ENCODE measurements at regions not wholly inside any gene's neighbourhood (a gene's known extent, or its start where the extent isn't known, plus 50 kb on each side); places are given as distances from the start of the nearest gene placed in this dataset.
"Not testable (repeated sequence)": the region's sequence is repeated elsewhere in the genome, so short reads cannot be mapped to it uniquely, and the experiment has no call there.

DNA sequence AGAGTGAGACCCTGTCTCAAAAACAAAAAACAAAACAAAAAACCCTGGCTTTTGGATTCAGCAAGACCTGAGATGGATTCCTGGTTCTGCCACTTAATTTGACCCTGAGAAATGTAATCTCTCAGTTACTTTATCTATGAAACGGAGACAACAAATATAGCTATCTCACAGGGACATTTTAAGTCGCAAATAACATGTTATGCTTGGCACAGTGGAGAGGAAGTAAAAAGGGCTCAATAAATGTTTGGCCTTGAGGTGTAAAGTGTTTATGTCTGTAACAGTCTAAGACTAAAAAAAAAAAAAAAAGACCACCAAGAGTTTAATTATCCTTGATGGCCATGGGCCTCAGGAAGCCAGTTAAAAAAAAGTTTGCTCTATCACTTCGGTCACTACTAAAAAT lies 116.0 kb upstream of the VOPP1 start:
- H3K27me3 ChIP-seq; intact Hi-C loops (cut with DNase I); H3K36me3 ChIP-seq; H3K9me3 ChIP-seq; H3K4me1 ChIP-seq; H3K4me3 ChIP-seq; FAIRE-seq: not testable (repeated sequence)
- 12% methylated on average over 3 of the region's 3 CpGs for WGBS, 2 donors
- ATAC-seq (peak; percentile 80 to 89 (median 86)), DNase-seq (peak in 2 of 6 donors; percentile 31 to 32)
- peak overlapping the region; percentile 76 to 90 (median 88) for H3K27ac ChIP-seq

- H3K4me3 ChIP-seq; DNase-seq; FAIRE-seq; H3K4me1 ChIP-seq; H3K36me3 ChIP-seq; intact Hi-C loops (cut with DNase I); H3K9me3 ChIP-seq; H3K27me3 ChIP-seq; ATAC-seq: not testable (repeated sequence)
- WGBS, 2 donors: 90 to 97% methylated on average over 2 of the region's 5 CpGs
- peak overlapping the region in 2 of 4 donors; percentile 90 for H3K27ac ChIP-seq
Measured at GRCh38 chr7:55687252-55687651, 115.0 kb upstream of the VOPP1 start.

DNA sequence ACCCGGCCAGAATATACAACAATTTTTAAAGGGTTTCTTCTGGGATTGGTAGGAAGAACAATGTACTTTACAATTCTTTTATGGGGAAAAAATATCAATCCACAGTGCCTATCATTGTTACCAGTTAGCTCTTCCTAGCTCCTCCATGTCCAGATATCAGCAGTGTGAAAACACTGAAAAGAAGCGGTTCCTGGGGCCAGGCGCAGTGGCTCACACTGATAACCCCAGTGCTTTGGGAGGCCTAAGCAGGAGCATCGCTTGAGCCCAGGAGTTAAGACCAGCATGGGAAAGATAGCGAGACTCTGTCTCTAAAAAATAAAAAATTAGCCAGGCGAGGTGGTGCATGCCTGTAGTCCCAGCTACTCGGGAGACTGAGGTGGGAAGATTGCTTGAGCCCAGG lies 114.5 kb upstream of the VOPP1 start:
- ATAC-seq; FAIRE-seq; H3K36me3 ChIP-seq; H3K27me3 ChIP-seq; intact Hi-C loops (cut with DNase I); H3K4me3 ChIP-seq; DNase-seq; H3K9me3 ChIP-seq; H3K4me1 ChIP-seq: not testable (repeated sequence)
- WGBS, 2 donors: 97 to 98% methylated on average over 7 of the region's 7 CpGs
- peak overlapping the region in 1 of 4 donors; percentile 33 for H3K27ac ChIP-seq

DNA sequence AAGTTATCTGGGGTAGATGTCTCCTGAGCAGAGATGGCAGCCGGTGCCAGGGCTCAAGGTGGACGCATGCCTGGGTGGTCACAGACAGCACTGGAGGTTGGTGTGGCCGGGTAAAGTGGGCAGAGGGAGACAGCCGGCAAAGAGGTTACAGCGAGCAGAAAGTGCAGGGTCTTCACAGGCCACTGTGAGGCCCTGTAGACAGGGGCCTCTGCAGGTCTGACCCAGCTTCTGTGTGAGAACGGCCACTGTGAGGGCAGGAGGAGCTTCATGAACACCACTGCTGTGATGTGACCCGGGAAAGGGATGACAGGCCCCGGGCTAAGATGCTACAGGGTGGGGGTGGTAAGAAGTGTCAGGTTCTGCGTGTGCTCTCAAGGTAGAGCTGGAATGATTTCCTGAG lies 111.2 kb upstream of the VOPP1 start:
- DNase-seq; ATAC-seq; FAIRE-seq; H3K27me3 ChIP-seq; H3K4me3 ChIP-seq; H3K4me1 ChIP-seq; intact Hi-C loops (cut with DNase I); H3K9me3 ChIP-seq; H3K36me3 ChIP-seq; H3K27ac ChIP-seq: not testable (repeated sequence)
- WGBS, 2 donors: 90 to 91% methylated on average over 9 of the region's 9 CpGs

DNA sequence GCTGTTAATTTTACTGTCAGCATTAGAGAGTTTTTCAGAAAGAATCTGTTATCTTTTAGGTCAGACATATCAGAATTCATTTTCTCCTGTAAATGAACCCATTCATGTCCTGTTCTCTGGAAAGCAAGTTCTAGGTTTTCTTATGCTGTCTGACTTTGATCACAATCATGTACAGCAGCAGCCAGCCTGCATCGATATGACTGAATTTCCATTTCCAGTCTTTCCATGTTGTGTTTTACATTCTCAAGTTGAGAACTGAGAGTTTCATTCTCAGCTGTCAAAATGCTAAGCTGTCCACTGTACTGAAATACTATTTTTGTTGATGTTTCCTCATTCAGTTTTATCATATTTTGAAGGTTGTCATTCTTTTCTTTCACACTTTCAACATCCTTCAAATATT lies 103.3 kb upstream of the VOPP1 start:
- ATAC-seq; intact Hi-C loops (cut with DNase I); DNase-seq; FAIRE-seq; H3K36me3 ChIP-seq; H3K4me1 ChIP-seq; H3K4me3 ChIP-seq; H3K9me3 ChIP-seq; H3K27me3 ChIP-seq; H3K27ac ChIP-seq: not testable (repeated sequence)
- WGBS, 2 donors: 81 to 100% methylated on average over 1 of the region's 1 CpG

- H3K27me3 ChIP-seq; H3K4me3 ChIP-seq; H3K9me3 ChIP-seq; H3K36me3 ChIP-seq; H3K4me1 ChIP-seq; FAIRE-seq; DNase-seq; ATAC-seq; intact Hi-C loops (cut with DNase I); H3K27ac ChIP-seq: not testable (repeated sequence)
Measured at GRCh38 chr7:55673525-55673924, 101.2 kb upstream of the VOPP1 start.

- WGBS, 2 donors: no CpG with 5 or more reads among the region's 1 CpG
- H3K9me3 ChIP-seq; H3K27me3 ChIP-seq; DNase-seq; H3K4me1 ChIP-seq; intact Hi-C loops (cut with DNase I); H3K27ac ChIP-seq; H3K4me3 ChIP-seq; H3K36me3 ChIP-seq; FAIRE-seq: not testable (repeated sequence)
- peak in 2 of 4 donors; percentile 36 to 49 for ATAC-seq
Measured at GRCh38 chr7:55672084-55672483, 99.8 kb upstream of the VOPP1 start.

DNA sequence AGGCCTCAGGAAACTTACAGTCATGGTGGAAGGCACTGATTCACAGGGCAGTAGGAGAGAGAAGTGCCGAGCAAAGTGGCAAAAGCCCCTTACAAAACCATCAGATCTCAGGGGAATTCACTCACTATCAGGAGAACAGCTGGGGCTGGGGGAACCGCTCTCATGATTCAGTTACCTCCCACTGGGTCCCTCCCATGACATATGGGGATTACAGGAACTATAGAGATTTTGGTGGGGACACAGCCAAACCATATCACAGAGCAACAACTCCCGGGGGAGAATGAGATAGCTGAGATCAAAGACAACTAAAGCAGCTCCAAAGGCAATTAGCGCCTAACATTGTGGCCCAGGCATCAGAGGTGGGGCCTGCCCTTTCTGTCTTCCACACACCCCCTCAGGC lies 85.4 kb upstream of the VOPP1 start:
- TF ChIP-seq, protein P1, sequence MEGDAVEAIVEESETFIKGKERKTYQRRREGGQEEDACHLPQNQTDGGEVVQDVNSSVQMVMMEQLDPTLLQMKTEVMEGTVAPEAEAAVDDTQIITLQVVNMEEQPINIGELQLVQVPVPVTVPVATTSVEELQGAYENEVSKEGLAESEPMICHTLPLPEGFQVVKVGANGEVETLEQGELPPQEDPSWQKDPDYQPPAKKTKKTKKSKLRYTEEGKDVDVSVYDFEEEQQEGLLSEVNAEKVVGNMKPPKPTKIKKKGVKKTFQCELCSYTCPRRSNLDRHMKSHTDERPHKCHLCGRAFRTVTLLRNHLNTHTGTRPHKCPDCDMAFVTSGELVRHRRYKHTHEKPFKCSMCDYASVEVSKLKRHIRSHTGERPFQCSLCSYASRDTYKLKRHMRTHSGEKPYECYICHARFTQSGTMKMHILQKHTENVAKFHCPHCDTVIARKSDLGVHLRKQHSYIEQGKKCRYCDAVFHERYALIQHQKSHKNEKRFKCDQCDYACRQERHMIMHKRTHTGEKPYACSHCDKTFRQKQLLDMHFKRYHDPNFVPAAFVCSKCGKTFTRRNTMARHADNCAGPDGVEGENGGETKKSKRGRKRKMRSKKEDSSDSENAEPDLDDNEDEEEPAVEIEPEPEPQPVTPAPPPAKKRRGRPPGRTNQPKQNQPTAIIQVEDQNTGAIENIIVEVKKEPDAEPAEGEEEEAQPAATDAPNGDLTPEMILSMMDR (IDR thresholded peaks at IDR 0.05): no peak
- Histone ChIP-seq H3K27me3 (no peaks in the 10 kb centered on the region), H3K9me3 (no peaks in the 10 kb centered on the region), H3K4me1 (no peaks in the 10 kb centered on the region), H3K36me3 (no peaks in the 10 kb centered on the region), H3K4me3 (no peak overlapping the region), H3K27ac (no peak overlapping the region)
- no peak for ATAC-seq
- FAIRE-seq: no peak
- intact Hi-C loops (cut with DNase I): no loop called here
- DNase-seq: no peak
- WGBS, 2 donors: 76 to 79% methylated on average over 4 of the region's 4 CpGs

DNA sequence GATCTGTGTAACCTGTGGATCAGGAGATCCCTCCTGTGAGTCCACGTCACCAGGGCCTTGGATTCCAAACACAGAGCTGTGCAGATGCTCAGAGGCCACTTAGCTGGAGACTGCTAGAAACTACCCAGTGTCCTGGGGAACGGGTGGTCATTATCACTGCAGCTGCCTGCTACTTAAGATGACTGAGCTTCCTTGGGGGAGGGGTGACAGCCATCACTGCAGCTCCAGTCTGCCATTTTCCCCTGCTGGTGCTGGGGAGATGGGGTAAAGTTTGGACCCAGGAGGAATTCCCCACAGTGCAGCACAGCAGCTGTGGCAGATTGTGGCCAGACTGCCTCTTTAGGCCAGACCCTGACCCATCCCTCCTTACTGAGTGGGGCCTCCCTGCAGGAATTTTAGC lies 78.8 kb upstream of the VOPP1 start:
- Histone ChIP-seq H3K4me1 (no peaks in the 10 kb centered on the region), H3K27me3 (no peaks in the 10 kb centered on the region), H3K36me3 (no peaks in the 10 kb centered on the region), H3K4me3 (no peak overlapping the region), H3K9me3 (no peaks in the 10 kb centered on the region), H3K27ac (no peak overlapping the region)
- DNase-seq (no peak), ATAC-seq (no peak), FAIRE-seq (no peak)
- intact Hi-C loops (cut with DNase I): no loop called here
- TF ChIP-seq, protein P1 (IDR thresholded peaks at IDR 0.05): no peak
- WGBS, 2 donors: 86% methylated on average over 2 of the region's 2 CpGs
